GM19324 (cell line): ENCODE measurements at regions not wholly inside any gene's neighbourhood (a gene's known extent, or its start where the extent isn't known, plus 50 kb on each side); places are given as distances from the start of the nearest gene placed in this dataset.

Source experiments
- ATAC-seq: cut with Tn5 transposase; IDR thresholded peaks from one replicate; pipeline ENCODE4 v1.9.1; 2021; ENCODE audit warnings: mild to moderate bottlenecking, moderate library complexity; ENCODE audit not compliant: unreplicated experiment, low FRiP score

- no peak for ATAC-seq
These were observed 494.2 kb upstream of the INTU start for GRCh38 chr4:127138586-127138985.

GRCh38 chr4:127139788-127140286 lies 492.9 kb upstream of the INTU start:
- no peak for ATAC-seq

- no peak for ATAC-seq
These were observed 492.5 kb upstream of the INTU start for GRCh38 chr4:127140306-127140705.

- ATAC-seq = no peak
These were observed 490.9 kb upstream of the INTU start for GRCh38 chr4:127141856-127142255.

- no peak for ATAC-seq
These were observed 489.1 kb upstream of the INTU start for GRCh38 chr4:127143460-127144195.

- ATAC-seq = no peak
These were observed 487.7 kb upstream of the INTU start for GRCh38 chr4:127145006-127145540.

GRCh38 chr4:127148165-127148564 lies 484.6 kb upstream of the INTU start:
- ATAC-seq = no peak

- no peak for ATAC-seq
These were observed 483.7 kb upstream of the INTU start for GRCh38 chr4:127149086-127149485.

GRCh38 chr4:127151941-127152340 lies 480.8 kb upstream of the INTU start:
- ATAC-seq = no peak

- ATAC-seq = no peak
These were observed 477.6 kb upstream of the INTU start for GRCh38 chr4:127155116-127155515.

- no peak for ATAC-seq
These were observed 477.2 kb upstream of the INTU start for GRCh38 chr4:127155555-127155954.

- no peak for ATAC-seq
These were observed 470.0 kb upstream of the INTU start for GRCh38 chr4:127162741-127163140.

- ATAC-seq = no peak
These were observed 466.8 kb upstream of the INTU start for GRCh38 chr4:127165971-127166370.

- no peak for ATAC-seq
These were observed 458.6 kb upstream of the INTU start for GRCh38 chr4:127174201-127174600.

- no peak for ATAC-seq
These were observed 458.1 kb upstream of the INTU start for GRCh38 chr4:127174616-127175015.

GRCh38 chr4:127179256-127180087 lies 453.3 kb upstream of the INTU start:
- ATAC-seq = no peak

- ATAC-seq = no peak
These were observed 451.8 kb upstream of the INTU start for GRCh38 chr4:127181001-127181400.

GRCh38 chr4:127182687-127183086 lies 450.1 kb upstream of the INTU start:
- no peak for ATAC-seq

- no peak for ATAC-seq
These were observed 443.9 kb upstream of the INTU start for GRCh38 chr4:127188847-127189246.

GRCh38 chr4:127194281-127194680 lies 438.5 kb upstream of the INTU start:
- no peak for ATAC-seq

GRCh38 chr4:127196655-127197352 lies 436.0 kb upstream of the INTU start:
- no peak for ATAC-seq
